Neural cell (in vitro differentiated cells): ENCODE measurements at regions not wholly inside any gene's neighbourhood (a gene's known extent, or its start where the extent isn't known, plus 50 kb on each side); places are given as distances from the start of the nearest gene placed in this dataset.

Experiments
- H2AFZ ChIP-seq: fragments of 200-600, 300-800 bp; sonication (generic), shearing (Covaris generic); 2 replicates; pipeline ENCODE4 v1.6.0; 2014; ENCODE audit warnings: low read depth, mild to moderate bottlenecking, antibody characterized with exemption, low read length, moderate library complexity
- H3F3A ChIP-seq: fragments of 200-600 bp; shearing (Covaris generic); 2 replicates; pipeline ENCODE4 v1.6.1; 2016; ENCODE audit warnings: mild to moderate bottlenecking, moderate library complexity, mixed read lengths, antibody characterized with exemption, low read length; ENCODE audit not compliant: insufficient read depth, poor library complexity, severe bottlenecking
- H3K27ac ChIP-seq: fragments of 200-600, 300-800 bp; sonication (generic), shearing (Covaris generic); 2 replicates; pipeline ENCODE4 v1.5.1; 2014; ENCODE audit warnings: mild to moderate bottlenecking, low read length, moderate library complexity
- H3K27me3 ChIP-seq: fragments of 300-800, 200-600 bp; sonication (generic), shearing (Covaris generic); 2 replicates; pipeline ENCODE4 v1.6.0; 2014; ENCODE audit warnings: mild to moderate bottlenecking, low read depth, low read length, moderate library complexity; ENCODE audit not compliant: insufficient read depth
- H3K36me3 ChIP-seq: fragments of 300-800, 200-600 bp; sonication (generic), shearing (Covaris generic); 2 replicates; pipeline ENCODE4 v1.5.1; 2014; ENCODE audit warnings: mild to moderate bottlenecking, antibody characterized with exemption, low read length, moderate library complexity; ENCODE audit not compliant: insufficient read depth
- H3K4me2 ChIP-seq: fragments of 300-800, 200-600 bp; sonication (generic), shearing (Covaris generic); 2 replicates; pipeline ENCODE4 v1.6.0; 2014; ENCODE audit warnings: mild to moderate bottlenecking, low read length
- H3K4me3 ChIP-seq: fragments of 300-800, 200-600 bp; sonication (generic), shearing (Covaris generic); 2 replicates; pipeline ENCODE4 v1.5.1; 2014; ENCODE audit warnings: mild to moderate bottlenecking, low read length, moderate library complexity
- H3K79me2 ChIP-seq: fragments of 200-600 bp; shearing (Covaris generic); replicated peaks from 2 replicates; pipeline ENCODE4 v1.6.0; 2014; ENCODE audit warnings: mild to moderate bottlenecking, low read length, moderate library complexity; ENCODE audit not compliant: insufficient read depth
- H3K9ac ChIP-seq: fragments of 300-800, 200-600 bp; sonication (generic), shearing (Covaris generic); 2 replicates; pipeline ENCODE4 v1.6.1; 2016; ENCODE audit warnings: mild to moderate bottlenecking, low read length, mixed read lengths
- H3K9me2 ChIP-seq: fragments of 200-600 bp; shearing (Covaris generic); 2 replicates; pipeline ENCODE4 v1.6.1; 2016; ENCODE audit warnings: mild to moderate bottlenecking, low read length, mixed read lengths; ENCODE audit not compliant: insufficient read depth
- H3K9me3 ChIP-seq: fragments of 200-600, 300-800 bp; sonication (generic), shearing (Covaris generic); 2 replicates; pipeline ENCODE4 v1.6.1; 2016; ENCODE audit warnings: mild to moderate bottlenecking, mixed run types, low read length, moderate library complexity, mixed read lengths
- H4K20me1 ChIP-seq: fragments of 200-600 bp; shearing (Covaris generic); 2 replicates; pipeline ENCODE4 v1.6.1; 2016; ENCODE audit warnings: mild to moderate bottlenecking, mixed run types; ENCODE audit not compliant: insufficient read depth
- CTCF ChIP-seq: fragments of 450-650 bp; IDR thresholded peaks from 2 replicates; pipeline ENCODE4 v1.5.1; 2014; ENCODE audit warnings: antibody characterized with exemption, mild to moderate bottlenecking, moderate library complexity; ENCODE audit not compliant: poor library complexity, severe bottlenecking
- EP300 ChIP-seq: fragments of 450-650 bp; conservative IDR thresholded peaks from 2 replicates; pipeline ENCODE4 v1.6.1; 2014; ENCODE audit warnings: antibody characterized with exemption, mild to moderate bottlenecking, moderate library complexity; ENCODE audit not compliant: poor library complexity, severe bottlenecking
- EZH2 ChIP-seq: fragments of 200-600, 300-800 bp; shearing (Covaris generic), sonication (generic); IDR thresholded peaks from 2 replicates; pipeline ENCODE4 v1.6.1; 2014; ENCODE audit warnings: antibody characterized with exemption, low read length, borderline replicate concordance, mild to moderate bottlenecking; ENCODE audit not compliant: insufficient read depth, poor library complexity, severe bottlenecking
- MXI1 ChIP-seq: fragments of 450-650 bp; conservative IDR thresholded peaks from 2 replicates; pipeline ENCODE4 v1.6.1; 2014; ENCODE audit warnings: antibody characterized with exemption, mild to moderate bottlenecking; ENCODE audit not compliant: poor library complexity, severe bottlenecking
- POLR2AphosphoS5 ChIP-seq: IDR thresholded peaks from 2 replicates; pipeline ENCODE4 v1.6.1; 2012
- RAD21 ChIP-seq: fragments of 450-650 bp; conservative IDR thresholded peaks from 2 replicates; pipeline ENCODE4 v1.6.1; 2014; ENCODE audit warnings: antibody characterized with exemption, mild to moderate bottlenecking, moderate library complexity
- SMC3 ChIP-seq: fragments of 450-650 bp; conservative IDR thresholded peaks from 2 replicates; pipeline ENCODE4 v1.6.1; 2014; ENCODE audit warnings: antibody characterized with exemption, mild to moderate bottlenecking, moderate library complexity; ENCODE audit not compliant: poor library complexity
- TAF1 ChIP-seq: IDR thresholded peaks from 2 replicates; pipeline ENCODE4 v1.6.1; 2012; ENCODE audit warnings: low read depth
- TF ChIP-seq, protein P1 (sequence below): IDR thresholded peaks from 2 replicates; pipeline ENCODE4 v1.6.1; 2012; ENCODE audit warnings: borderline replicate concordance

DNA sequence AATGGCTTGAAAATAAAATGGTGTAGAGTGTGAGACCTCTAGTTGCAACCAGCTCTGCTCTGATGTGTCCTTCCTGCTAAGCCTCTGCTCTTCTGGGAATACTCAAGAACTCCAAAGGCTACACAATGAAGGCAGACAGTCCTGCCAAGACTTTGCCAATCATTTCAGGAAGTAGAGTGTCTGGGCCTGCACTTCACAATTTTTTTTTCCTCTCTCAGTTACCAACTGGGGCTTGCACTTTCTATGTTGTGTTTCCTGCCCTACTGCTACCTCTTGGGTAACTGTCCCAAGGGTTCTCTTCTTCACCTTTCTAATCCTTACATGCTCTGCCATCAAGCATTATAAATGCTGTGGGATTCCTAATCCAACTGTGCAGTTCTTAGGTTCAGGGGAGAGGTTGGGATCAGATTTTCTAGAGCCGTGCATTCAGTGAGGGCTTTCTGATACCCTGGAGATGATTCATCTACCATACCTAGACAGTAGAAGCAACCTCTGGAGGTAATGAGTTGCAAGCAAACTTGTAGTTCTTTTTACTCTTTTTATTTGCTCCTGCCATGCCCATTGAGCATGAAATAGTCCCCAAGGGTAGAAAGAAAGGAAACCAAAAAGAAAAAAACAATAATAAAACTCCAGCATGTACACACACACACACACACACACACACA is 365.9 kb downstream of the MLLT3 start:
- TF ChIP-seq CTCF, result no peak
- no peak for TF ChIP-seq POLR2AphosphoS5
- TF ChIP-seq TAF1, result no peak
- no peak for TF ChIP-seq RAD21
- TF ChIP-seq SMC3, result no peak
- no peak for TF ChIP-seq EZH2
- TF ChIP-seq MXI1, result no peak
- TF ChIP-seq EP300, result no peak
- TF ChIP-seq, protein P1, sequence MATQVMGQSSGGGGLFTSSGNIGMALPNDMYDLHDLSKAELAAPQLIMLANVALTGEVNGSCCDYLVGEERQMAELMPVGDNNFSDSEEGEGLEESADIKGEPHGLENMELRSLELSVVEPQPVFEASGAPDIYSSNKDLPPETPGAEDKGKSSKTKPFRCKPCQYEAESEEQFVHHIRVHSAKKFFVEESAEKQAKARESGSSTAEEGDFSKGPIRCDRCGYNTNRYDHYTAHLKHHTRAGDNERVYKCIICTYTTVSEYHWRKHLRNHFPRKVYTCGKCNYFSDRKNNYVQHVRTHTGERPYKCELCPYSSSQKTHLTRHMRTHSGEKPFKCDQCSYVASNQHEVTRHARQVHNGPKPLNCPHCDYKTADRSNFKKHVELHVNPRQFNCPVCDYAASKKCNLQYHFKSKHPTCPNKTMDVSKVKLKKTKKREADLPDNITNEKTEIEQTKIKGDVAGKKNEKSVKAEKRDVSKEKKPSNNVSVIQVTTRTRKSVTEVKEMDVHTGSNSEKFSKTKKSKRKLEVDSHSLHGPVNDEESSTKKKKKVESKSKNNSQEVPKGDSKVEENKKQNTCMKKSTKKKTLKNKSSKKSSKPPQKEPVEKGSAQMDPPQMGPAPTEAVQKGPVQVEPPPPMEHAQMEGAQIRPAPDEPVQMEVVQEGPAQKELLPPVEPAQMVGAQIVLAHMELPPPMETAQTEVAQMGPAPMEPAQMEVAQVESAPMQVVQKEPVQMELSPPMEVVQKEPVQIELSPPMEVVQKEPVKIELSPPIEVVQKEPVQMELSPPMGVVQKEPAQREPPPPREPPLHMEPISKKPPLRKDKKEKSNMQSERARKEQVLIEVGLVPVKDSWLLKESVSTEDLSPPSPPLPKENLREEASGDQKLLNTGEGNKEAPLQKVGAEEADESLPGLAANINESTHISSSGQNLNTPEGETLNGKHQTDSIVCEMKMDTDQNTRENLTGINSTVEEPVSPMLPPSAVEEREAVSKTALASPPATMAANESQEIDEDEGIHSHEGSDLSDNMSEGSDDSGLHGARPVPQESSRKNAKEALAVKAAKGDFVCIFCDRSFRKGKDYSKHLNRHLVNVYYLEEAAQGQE, result no peak
- Histone ChIP-seq H2AFZ (no peak overlapping the region), H3K9me2 (no peaks in the 10 kb centered on the region), H3K36me3 (no peaks in the 10 kb centered on the region), H3K4me2 (no peak overlapping the region), H3K9ac (no peak overlapping the region), H3K79me2 (no peaks in the 10 kb centered on the region), H4K20me1 (no peaks in the 10 kb centered on the region), H3K27me3 (no peaks in the 10 kb centered on the region), H3K9me3 (no peaks in the 10 kb centered on the region), H3K4me3 (no peak overlapping the region), H3K27ac (no peak overlapping the region), H3F3A (no peaks in the 10 kb centered on the region)

- Histone ChIP-seq H3K9me2 (no peaks in the 10 kb centered on the region), H2AFZ (no peak overlapping the region), H3K9me3 (no peaks in the 10 kb centered on the region), H3K36me3 (no peaks in the 10 kb centered on the region), H3K4me2 (no peak overlapping the region), H3K9ac (no peak overlapping the region), H3K27me3 (no peaks in the 10 kb centered on the region), H3F3A (no peaks in the 10 kb centered on the region), H3K27ac (no peak overlapping the region), H4K20me1 (no peaks in the 10 kb centered on the region), H3K4me3 (no peak overlapping the region), H3K79me2 (no peaks in the 10 kb centered on the region)
- no peak for TF ChIP-seq CTCF
- TF ChIP-seq MXI1, result no peak
These were observed 367.2 kb downstream of the MLLT3 start for GRCh38 chr9:20255052-20255451.
